ENCODE measurements at regions not wholly inside any gene's neighbourhood (a gene's known extent, or its start where the extent isn't known, plus 50 kb on each side); places are given as distances from the start of the nearest gene placed in this dataset.

DNA sequence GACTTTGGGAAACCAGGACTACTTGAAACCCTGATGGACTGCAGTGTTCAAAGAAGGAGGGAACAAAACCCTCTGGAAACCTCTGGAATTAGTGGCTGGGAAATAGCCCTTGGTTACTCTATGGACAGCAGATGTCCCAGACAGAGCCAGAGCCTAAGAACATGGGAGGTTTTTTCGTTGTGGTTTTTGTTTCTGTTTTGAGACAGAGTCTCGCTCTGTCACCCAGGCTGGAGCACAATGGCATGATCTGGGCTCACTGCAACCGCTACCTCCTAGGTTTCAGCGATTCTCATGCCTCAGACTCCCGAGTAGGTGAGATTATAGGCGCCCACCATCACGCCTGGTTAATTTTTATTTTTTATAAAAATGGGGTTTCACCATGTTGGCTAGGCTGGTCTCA, 1378.7 kb downstream of the AACS start:
- ChIA-PET POLR2A (no interaction called here), CTCF (no interaction called here)
- DNase-seq (ENCODE audit: low read depth, low spot score) (no peak), FAIRE-seq (no peak)
- H3K4me2 ChIP-seq (ENCODE audit: insufficient read depth, low read length), result no peak overlapping the region
- intact Hi-C loops (cut with micrococcal nuclease) (no loop called here), dilution Hi-C loops (cut with MboI; ENCODE audit: extremely low pct_ligation_motif_present, low sequenced_read_pairs) (no loop called here)
- H3K4me3 ChIP-seq (replicated peaks in 1 of 3; ENCODE audit: insufficient read depth in 1 of 3, low read depth in 1 of 3, low read length in 3 of 3), result no peak overlapping the region
- H3K9me1 ChIP-seq (replicated peaks; ENCODE audit: control insufficient read depth, extremely low read depth, insufficient read depth, low read length), result no peaks in the 10 kb centered on the region
- no peak overlapping the region for H2AFZ ChIP-seq (ENCODE audit: low read depth, low read length)
- no peak for TF ChIP-seq FOS (IDR thresholded peaks at IDR 0.05; ENCODE audit: borderline replicate concordance, insufficient read depth, low read length)
- TF ChIP-seq GATA2 (IDR thresholded peaks at IDR 0.05; ENCODE audit: insufficient read depth, insufficient read length, low read depth, low read length), result no peak
- no peaks in the 10 kb centered on the region for H3K4me1 ChIP-seq (ENCODE audit: control insufficient read depth, extremely low read depth, insufficient read depth, low read length)
- H3K27ac ChIP-seq (ENCODE audit: insufficient read depth, low read depth, low read length), result no peak overlapping the region
- no peak overlapping the region for H3K9ac ChIP-seq (replicated peaks; ENCODE audit: extremely low read depth, insufficient read depth, low read length)
- BruUV-seq (replicated peaks), result no TSS peak
- no peaks in the 10 kb centered on the region for H4K20me1 ChIP-seq (replicated peaks; ENCODE audit: control insufficient read depth, extremely low read depth, insufficient read depth, low read length)
- no peaks in the 10 kb centered on the region for H3K79me2 ChIP-seq (ENCODE audit: control insufficient read depth, insufficient read depth, low read length)
- H3K27me3 ChIP-seq (ENCODE audit: control insufficient read depth in 2 of 2, insufficient read depth in 2 of 2, low read length in 2 of 2), result no peaks in the 10 kb centered on the region
- H3K9me3 ChIP-seq (replicated peaks; ENCODE audit: control insufficient read depth, insufficient read depth, low read length), result no peaks in the 10 kb centered on the region
- H3K36me3 ChIP-seq (ENCODE audit: control insufficient read depth in 2 of 2, extremely low read depth in 1 of 2, insufficient read depth in 2 of 2, low read length in 2 of 2), result no peaks in the 10 kb centered on the region

GRCh38 chr12:126447346-126447745, 1382.1 kb downstream of the AACS start:
- no peak for DNase-seq (ENCODE audit: low read depth, low spot score)
- intact Hi-C loops (cut with micrococcal nuclease) (no loop called here), dilution Hi-C loops (cut with MboI; ENCODE audit: extremely low pct_ligation_motif_present, low sequenced_read_pairs) (no loop called here)
- Histone ChIP-seq H3K4me1 (ENCODE audit: control insufficient read depth, extremely low read depth, insufficient read depth, low read length) (no peaks in the 10 kb centered on the region), H3K9me1 (replicated peaks; ENCODE audit: control insufficient read depth, extremely low read depth, insufficient read depth, low read length) (no peaks in the 10 kb centered on the region), H4K20me1 (replicated peaks; ENCODE audit: control insufficient read depth, extremely low read depth, insufficient read depth, low read length) (no peaks in the 10 kb centered on the region), H3K36me3 (ENCODE audit: control insufficient read depth in 2 of 2, extremely low read depth in 1 of 2, insufficient read depth in 2 of 2, low read length in 2 of 2) (no peaks in the 10 kb centered on the region), H3K4me3 (replicated peaks in 1 of 3; ENCODE audit: insufficient read depth in 1 of 3, low read depth in 1 of 3, low read length in 3 of 3) (no peak overlapping the region), H3K9me3 (replicated peaks; ENCODE audit: control insufficient read depth, insufficient read depth, low read length) (no peaks in the 10 kb centered on the region), H2AFZ (ENCODE audit: low read depth, low read length) (no peak overlapping the region), H3K79me2 (ENCODE audit: control insufficient read depth, insufficient read depth, low read length) (no peaks in the 10 kb centered on the region), H3K27ac (ENCODE audit: insufficient read depth, low read depth, low read length) (no peak overlapping the region), H3K4me2 (ENCODE audit: insufficient read depth, low read length) (no peak overlapping the region), H3K9ac (replicated peaks; ENCODE audit: extremely low read depth, insufficient read depth, low read length) (no peak overlapping the region), H3K27me3 (ENCODE audit: control insufficient read depth in 2 of 2, insufficient read depth in 2 of 2, low read length in 2 of 2) (no peaks in the 10 kb centered on the region)
- CTCF ChIA-PET, result no interaction called here
- BruUV-seq (replicated peaks), result no TSS peak
- FAIRE-seq, result no peak
- TF ChIP-seq FOS (IDR thresholded peaks at IDR 0.05; ENCODE audit: borderline replicate concordance, insufficient read depth, low read length), result no peak
- no peak for TF ChIP-seq GATA2 (IDR thresholded peaks at IDR 0.05; ENCODE audit: insufficient read depth, insufficient read length, low read depth, low read length)
- TF ChIP-seq, protein P1, sequence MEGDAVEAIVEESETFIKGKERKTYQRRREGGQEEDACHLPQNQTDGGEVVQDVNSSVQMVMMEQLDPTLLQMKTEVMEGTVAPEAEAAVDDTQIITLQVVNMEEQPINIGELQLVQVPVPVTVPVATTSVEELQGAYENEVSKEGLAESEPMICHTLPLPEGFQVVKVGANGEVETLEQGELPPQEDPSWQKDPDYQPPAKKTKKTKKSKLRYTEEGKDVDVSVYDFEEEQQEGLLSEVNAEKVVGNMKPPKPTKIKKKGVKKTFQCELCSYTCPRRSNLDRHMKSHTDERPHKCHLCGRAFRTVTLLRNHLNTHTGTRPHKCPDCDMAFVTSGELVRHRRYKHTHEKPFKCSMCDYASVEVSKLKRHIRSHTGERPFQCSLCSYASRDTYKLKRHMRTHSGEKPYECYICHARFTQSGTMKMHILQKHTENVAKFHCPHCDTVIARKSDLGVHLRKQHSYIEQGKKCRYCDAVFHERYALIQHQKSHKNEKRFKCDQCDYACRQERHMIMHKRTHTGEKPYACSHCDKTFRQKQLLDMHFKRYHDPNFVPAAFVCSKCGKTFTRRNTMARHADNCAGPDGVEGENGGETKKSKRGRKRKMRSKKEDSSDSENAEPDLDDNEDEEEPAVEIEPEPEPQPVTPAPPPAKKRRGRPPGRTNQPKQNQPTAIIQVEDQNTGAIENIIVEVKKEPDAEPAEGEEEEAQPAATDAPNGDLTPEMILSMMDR (IDR thresholded peaks at IDR 0.05; ENCODE audit: extremely low read depth in 1 of 2, insufficient read depth in 1 of 2, low read depth in 1 of 2, low read length in 2 of 2), result no peak
- POLR2A ChIA-PET, result no interaction called here

Measured in endothelial cell of umbilical vein (primary cell).